ENCODE measurements at regions not wholly inside any gene's neighbourhood (a gene's known extent, or its start where the extent isn't known, plus 50 kb on each side); places are given as distances from the start of the nearest gene placed in this dataset.

DNA sequence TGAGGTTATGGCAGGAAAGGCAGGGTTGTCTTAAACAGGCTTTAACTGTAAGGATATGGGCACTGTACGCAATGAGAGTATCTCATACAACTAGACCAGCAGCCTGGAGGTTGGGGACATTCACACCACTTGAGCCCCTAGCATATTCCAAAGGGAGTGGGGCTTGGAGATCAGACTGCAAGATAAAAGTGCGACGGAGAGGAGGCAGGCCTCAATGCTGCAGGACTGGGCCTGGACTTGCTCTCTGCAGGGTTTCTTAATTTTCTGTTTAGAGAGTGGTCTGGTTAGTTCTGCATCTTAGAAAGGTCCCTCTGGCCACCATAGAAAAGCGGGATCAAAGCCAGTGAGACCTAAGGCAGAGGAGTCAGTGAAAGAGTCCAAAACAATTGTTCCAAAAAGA is 357.7 kb upstream of the NR2F2 start:
- DNase-seq (ENCODE audit: low read depth in 3 of 3, low spot score in 1 of 3), result no peak

DNA sequence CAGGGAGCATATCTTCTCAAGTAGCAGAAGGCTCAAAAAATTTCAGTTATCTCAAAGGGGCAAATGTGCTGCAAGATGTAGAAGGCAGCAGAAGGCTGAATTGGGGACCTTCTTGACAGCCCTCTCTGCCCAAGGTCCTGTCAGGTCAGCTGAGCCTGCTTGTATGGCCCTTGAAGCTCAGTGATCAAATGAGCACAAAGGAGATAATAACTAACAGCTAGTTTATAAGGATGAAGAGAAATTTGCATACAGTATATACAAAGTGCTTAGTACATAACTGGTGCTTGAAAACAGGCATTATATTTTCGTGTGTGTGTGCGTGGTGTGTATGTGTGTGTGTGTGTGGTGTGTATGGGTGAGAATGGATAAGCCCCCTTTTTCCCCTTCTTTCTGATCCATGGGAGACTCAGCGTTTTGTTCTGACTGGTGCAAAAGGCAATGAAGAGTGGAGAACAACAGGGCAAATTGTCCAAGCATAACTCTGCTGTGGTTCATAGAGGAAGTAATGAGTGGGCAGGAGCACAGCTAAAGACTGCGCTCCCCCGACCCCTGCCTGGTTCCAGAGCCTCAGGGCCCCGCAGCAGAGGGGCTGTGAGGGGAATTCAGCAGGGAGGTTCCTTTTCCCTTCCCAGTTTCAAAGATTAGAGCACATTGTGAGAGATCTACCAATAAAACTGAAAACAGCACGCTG is 356.8 kb upstream of the NR2F2 start:
- DNase-seq (ENCODE audit: low read depth in 3 of 3, low spot score in 1 of 3), result no peak

DNA sequence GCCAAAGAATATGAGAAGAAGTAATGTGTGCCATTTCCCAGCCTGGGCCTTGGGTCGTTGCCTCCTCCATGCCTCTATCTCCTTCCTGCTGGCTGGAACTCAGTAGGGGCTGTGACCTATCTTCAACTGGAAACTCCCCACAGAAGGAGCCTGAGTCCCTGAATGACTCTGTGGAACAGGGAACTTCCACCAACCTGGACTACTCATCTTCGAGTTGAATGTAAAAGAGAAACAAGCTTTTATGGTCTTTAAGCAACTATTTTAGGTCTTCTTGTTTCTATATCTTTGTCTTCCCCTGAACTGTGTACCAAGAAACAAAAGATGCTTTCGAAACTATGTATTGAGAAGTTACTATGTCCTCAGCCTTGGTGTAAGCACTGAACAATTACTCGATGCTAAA is 355.3 kb upstream of the NR2F2 start:
- DNase-seq (ENCODE audit: low read depth in 3 of 3, low spot score in 1 of 3), result no peak

DNA sequence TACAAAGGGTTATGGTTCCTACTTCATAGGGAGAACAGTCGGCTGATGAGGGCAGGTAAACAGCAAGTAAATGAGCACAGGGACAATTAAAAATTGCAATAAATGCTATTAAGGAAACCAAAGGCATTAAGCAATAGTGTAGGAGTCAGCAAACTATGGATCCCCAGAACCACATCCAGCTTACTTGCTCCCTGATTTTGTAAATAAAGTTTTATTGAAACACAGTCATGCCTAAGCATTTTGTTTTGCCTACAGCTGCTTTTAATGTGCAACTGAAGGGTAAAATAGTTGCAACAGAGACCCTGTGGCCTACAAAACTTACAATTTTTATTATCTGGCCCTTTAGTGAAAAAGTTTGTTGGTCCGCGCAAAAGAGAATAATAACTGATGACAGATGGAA is 351.2 kb upstream of the NR2F2 start:
- no peak for DNase-seq (ENCODE audit: low read depth in 3 of 3, low spot score in 1 of 3)

DNA sequence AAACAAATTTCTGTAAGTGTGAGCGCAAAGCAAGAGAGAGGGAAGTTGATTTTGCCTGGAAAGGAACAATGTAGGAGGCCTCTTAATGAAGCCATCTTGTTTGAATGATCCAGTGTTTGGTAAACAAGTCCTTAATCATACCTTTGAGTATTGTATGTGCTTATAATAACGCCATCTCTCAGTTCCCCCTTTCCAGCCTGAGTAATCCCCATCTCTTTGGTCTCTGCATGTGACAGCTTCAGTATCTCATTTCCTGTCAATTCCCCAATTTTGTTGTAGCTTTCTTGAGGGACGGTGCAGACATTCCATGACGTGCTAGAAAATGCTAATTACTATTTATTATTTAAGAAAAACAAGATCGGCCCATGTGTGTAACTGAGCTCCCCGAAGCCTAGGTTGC is 349.3 kb upstream of the NR2F2 start:
- DNase-seq (ENCODE audit: low read depth in 3 of 3, low spot score in 1 of 3), result no peak

DNA sequence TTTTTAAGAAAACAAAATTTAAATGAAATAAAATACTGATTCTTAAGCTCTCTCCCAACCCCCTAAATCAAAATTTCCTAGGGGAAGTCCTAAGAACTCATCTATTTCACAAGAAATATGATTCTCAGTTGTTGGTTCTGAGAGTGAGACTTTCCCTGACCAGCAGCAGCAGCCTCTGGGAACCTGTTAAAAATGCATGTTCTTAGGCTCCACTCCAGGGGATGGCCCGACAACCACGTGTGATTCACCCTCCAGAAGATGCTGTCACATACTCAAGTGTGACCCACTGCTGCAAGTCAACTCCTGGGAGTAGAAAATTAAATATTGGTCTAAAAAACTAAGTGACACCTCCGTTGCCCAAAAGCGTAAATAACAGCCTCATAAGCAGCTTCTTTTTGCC is 343.2 kb upstream of the NR2F2 start:
- DNase-seq (ENCODE audit: low read depth in 3 of 3, low spot score in 1 of 3), result no peak

DNA sequence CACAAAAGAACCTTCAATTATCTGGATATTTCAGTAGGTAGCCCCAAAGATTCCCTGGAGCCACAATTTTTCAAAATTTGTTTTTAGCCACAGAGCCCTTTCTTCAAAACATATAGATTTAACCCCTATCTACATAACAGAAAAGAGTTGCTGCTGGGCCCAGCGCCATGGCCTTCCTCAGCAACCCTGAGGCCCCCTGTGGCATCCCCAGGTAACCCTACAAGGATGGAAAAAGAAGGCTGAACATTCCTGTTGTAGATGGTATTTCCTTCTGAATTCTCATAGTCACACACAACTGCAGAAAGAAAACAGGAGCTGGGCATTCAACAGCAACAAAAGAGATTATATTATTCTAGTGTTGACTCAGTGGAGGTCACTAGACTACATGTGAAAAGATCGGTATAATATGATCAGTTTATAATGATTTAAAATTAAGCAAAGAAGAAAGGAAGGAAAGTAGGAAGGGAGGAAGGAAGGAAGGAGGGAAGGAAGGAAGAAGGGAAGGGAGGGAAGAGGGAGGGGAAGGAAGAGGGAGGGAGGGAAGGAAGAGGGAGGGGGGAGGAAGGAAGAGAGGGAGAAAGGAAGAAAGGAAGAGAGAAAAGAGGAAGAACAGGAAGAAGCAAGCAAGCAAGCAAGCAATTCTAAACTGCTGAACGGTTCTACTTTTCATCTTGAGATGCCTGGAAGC is 342.5 kb upstream of the NR2F2 start:
- no peak for DNase-seq (ENCODE audit: low read depth in 3 of 3, low spot score in 1 of 3)

DNA sequence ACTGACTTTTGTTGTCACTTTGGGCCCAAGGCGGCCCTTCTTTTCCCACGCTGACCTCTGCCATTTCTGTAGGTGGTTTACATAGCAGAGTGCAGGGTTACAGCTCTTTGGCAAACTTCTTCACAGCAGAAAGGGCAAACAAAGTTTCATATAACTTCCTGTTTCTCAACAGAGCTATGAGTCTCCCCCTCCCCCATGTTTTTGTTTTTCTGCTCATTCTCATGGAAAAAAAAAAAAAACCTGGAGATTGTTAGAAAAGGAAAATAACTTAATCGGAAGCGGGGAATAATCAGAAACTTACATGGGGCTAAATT is 342.0 kb upstream of the NR2F2 start:
- DNase-seq (ENCODE audit: low read depth in 3 of 3, low spot score in 1 of 3), result no peak

DNA sequence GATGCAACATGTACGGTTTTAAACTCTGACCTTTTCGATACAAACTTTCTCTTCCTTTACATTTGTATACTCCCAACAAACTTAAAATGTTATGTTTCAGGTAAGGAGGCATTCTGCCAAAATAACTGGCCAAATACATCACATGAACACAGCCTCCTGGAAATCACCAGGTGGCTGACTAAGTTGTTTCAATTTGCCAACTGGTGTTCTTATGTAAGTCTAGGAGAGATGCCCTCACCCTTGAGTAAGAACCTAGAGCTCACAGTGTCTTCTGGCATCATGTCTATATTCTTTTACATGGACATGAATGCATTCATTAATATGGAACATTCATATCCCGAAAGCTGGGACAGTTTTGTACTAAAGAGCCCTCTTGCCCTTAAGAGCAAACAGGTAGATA is 341.1 kb upstream of the NR2F2 start:
- DNase-seq (ENCODE audit: low read depth in 3 of 3, low spot score in 1 of 3), result no peak

DNA sequence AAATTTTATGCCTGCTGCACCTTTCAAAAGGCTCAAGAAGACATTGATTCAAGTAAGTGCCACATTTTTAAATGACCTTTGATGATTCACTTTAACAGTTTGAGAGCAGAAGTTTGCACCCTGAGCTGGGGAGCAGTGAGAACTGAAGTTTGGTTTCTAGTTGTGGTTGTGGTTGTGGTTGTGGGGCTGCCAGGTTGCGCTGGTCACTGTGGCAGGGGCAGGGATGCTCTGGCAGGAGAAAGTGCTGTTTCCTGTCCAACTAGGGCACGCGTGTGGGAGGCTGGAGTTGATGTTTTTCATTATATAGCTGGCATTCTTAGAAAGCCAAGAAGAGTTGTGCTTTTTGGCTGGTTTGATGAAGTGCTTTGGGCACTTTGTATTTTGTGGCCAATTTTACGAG is 339.7 kb upstream of the NR2F2 start:
- DNase-seq (ENCODE audit: low read depth in 3 of 3, low spot score in 1 of 3), result no peak

DNA sequence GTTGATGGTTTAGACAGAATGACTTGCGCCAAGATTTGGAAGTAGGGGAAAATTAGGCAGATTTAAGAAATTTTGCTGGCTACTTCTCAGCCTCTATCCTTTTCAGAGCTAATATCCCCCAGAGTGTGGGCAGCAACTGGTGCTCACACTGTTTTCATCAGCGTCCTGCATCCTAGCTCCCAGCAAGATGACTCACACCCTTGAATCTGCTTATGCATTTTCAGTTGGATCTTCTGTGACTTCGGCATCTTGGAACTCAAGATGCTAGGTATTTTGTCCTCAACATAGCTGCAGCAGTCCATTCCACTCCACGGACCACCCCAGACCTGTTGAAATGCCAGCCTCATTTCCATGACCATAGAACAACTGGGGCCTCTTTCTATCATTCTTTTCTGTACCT is 336.1 kb upstream of the NR2F2 start:
- DNase-seq (ENCODE audit: low read depth in 3 of 3, low spot score in 1 of 3), result no peak

DNA sequence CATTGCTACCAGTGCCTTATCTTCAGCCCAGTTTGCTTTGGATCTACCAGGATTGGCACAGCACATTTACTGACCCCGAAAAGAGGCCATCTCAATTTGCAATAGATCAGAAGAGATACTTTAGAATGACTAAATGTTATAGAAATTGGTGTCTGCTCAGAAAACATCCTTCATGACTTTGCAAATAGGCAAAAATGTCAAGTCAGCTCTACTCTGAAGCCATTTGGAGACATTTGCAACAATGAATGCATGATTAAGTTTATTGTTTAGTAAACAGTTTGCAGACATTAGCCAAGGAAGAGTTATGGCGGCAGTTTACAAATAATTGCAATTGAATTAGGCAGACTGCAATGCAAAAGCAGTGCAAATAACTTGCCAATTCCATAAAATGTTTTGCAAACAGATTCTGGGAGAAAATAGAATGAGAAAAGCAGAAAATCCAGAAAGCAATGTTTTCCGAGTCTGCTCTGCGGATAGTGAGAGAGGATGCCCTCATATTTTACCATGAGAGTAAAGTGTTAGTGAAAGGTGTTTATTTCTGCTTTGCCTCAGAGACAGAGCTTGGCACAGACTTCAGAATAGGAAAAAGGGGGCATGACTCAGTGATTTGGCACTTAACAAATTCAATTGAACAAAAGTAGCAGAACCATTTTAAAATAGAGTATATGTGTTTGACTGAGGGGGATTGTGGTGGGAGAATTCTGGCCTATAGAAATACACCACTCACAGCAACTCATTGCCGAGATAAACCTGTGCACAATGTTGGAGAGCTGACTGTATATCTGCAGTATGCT is 334.9 kb upstream of the NR2F2 start:
- DNase-seq (ENCODE audit: low read depth in 3 of 3, low spot score in 1 of 3), result no peak

DNA sequence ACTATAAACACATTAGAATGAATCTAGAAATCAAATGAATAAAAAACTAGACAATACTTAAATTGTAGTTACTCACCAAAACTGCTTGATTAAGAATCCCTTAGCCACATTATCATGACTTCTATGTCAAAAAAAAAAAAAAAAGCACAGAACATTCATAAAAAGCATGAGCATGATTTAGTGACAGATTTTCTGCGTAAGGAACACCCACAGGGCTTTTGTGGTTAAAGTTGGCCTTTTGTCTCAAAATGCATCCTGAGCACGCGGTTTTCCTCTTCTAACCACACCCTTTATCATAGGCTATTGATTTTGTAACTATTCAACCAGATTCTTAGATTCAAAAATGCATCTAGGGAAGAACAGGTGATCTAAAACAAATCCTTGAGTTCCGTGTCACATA is 334.0 kb upstream of the NR2F2 start:
- DNase-seq (ENCODE audit: low read depth in 3 of 3, low spot score in 1 of 3), result no peak

DNA sequence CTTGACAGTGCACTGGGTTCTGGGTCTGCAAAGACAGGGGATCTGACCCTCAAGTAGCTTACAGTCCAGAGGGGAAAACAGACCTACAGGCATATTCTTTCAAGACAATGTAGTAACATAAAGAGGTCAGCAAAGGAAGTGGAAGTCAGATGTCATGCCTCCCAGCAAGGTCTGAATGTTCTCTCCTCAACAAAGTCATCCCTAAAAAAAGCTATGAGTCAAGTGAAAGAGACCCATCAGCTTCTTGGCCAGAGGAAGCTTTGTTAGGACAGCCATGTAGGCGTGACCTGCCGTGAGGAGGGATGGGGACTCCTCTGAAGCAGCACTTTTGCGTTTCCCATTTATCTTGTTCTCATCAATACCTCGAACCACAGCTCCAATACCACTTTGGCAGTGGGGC is 331.6 kb upstream of the NR2F2 start:
- no peak for DNase-seq (ENCODE audit: low read depth in 3 of 3, low spot score in 1 of 3)

DNA sequence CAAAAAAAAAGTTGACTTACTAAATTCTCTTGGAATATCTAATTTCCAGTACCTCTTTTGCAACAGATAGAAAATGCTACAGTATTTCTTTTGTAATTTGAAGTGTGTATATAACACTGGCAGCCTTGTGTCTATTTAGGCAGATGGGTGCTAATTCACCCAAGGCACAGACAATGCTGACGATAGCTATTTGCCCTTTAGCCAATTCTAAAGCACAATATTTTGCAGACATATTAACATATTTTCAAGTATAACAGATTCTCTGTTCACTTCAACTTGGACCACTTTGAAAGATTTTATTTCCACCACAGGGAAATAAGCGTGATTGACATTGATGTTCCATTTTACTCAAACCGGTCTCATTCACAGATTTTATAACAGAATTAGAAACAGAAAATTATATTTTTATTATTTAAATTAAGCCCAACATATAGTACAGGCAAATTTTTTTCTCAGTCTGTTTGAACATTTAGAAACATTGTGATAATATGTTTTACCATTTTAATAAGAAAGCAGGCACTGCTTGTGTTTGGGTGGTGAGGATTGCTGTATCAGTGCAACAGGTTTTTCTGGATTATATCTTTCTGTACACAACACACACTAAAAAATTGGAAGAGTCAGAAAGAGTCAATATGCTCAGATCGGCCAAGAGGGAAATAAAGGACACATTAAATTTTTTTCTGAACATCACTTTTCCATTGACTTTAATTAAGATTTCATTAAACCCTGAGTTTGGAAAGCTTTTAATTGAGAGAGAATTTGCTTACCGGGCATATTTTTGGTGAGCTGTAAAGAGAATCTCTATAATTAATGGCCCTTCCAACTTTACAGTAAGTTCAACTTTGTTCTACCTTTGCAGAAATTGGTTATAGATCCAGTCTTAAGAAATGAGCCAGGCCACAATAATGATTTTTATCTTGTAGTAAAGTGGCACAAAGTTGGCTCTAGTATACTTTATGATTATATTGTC is 327.3 kb upstream of the NR2F2 start:
- DNase-seq (ENCODE audit: low read depth in 3 of 3, low spot score in 1 of 3), result no peak

DNA sequence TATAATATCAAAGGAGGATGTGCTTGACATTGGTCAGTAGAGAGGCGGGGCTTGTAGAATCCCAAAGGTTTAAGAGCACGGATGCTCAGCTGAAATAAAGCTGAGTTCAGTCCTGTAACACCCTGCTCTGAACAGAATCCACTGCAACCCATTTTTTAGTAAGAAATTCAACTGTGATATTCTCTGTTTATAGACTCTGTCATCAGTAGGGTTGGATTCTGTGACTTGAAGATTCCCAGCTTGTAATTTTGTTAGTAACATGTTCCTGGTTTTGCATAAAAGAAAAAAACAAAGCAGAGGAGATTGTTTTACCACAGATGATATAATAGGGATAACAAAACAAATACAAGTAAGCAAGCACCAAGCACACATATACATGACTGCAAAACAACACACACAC is 324.6 kb upstream of the NR2F2 start:
- no peak for DNase-seq (ENCODE audit: low read depth in 3 of 3, low spot score in 1 of 3)

DNA sequence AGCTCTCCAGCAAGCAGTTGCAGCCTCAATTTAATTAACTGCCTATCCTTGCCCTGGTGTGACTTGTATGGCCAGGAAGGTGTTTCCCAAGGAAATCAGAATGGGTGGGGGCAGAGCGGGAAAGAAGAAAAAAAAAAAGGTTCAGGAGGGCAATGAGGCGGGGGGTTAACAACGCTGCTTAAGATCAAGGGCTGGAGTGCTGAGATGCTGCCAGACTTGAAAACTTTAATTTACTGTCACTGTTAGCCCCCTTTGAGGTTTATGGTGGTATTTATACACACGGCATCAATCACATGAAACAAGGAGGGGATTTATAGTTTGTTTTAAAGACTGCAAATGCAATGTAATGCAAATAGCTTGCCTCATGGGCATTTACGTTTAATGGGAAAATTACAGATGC is 319.4 kb upstream of the NR2F2 start:
- DNase-seq (ENCODE audit: low read depth in 3 of 3, low spot score in 1 of 3), result no peak

DNA sequence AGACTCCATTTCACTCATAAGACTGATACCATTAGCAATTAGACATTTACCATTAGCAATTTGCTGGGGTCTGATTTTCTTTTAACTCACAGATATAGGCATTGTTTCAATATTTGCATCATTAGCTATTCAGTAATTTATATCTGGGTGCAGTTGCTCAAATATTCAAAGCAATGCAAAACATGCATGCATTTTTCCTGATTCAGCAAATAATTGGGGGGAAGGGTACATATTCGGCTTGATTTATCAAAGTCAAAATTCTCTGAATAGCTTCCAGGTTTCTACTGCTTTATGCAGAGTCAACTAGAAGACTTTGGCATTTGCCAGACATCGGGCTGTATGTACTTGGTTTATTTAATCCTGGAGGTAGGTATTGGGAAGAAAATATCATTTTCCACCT is 315.6 kb upstream of the NR2F2 start:
- no peak for DNase-seq (ENCODE audit: low read depth in 3 of 3, low spot score in 1 of 3)

DNA sequence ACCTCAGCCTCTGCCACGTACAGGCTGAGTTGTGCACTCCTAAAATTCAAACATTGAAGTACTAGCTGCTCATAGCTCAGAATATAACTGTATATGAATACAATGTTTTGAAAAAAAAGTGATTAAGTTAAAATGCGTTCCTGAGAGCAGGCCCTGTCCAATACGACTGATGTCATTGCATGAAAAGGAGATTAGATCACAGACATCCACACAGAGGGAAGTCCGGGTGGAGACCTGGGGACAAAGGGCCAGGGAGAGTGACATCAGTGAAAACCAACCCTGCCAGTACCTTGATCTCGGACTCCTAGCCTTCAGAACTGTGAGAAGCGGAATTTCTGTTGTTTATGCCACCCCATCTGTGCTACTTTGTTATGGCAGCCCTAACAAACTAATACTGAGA is 311.4 kb upstream of the NR2F2 start:
- DNase-seq (ENCODE audit: low read depth in 3 of 3, low spot score in 1 of 3), result no peak

DNA sequence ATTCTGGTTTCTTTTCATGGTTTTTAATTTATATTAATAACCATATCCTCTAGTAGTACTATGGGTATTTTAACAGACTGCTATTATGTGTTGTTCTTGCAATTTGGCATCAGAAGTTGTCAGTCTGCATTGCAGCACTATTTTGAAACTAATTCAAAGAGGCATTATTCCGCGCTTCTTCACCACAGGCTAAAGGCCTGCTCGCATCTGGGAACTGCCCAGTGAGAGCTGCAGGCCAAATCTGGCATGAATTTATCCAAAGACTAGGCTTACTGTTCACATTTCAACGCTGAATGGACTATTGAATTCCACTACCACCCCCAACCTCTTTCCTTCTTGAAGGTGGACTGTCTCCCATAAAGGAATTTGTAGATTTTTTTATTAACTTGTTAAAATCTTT is 310.4 kb upstream of the NR2F2 start:
- DNase-seq (ENCODE audit: low read depth in 3 of 3, low spot score in 1 of 3), result no peak

DNA sequence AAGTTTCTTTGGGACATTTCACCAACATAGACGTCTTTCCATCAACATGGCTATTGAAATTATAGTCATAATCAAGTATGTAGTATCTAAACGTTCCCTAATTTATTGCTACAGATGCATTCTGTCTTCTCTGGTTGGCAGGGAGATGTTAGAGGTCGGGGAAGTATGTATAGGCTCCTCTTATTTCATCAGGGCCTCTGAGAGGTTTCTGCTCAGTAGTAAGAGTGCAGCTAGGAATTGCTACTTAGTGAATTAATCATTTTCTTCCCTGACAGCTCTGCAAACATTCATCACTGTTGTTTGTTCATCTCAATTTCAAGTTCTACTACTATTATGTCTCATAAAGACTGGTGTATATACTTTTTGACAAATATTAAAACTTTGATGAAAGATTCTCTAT is 309.7 kb upstream of the NR2F2 start:
- no peak for DNase-seq (ENCODE audit: low read depth in 3 of 3, low spot score in 1 of 3)

All from stimulated activated CD4-positive, alpha-beta T cell treated with anti-CD3 and anti-CD28 coated beads, TNF-alpha, amount 100 ng/mL, for 1 hour (primary cell).